ENCODE measurements at regions not wholly inside any gene's neighbourhood (a gene's known extent, or its start where the extent isn't known, plus 50 kb on each side); places are given as distances from the start of the nearest gene placed in this dataset.

- DNase-seq (ENCODE audit: insufficient read length, low spot score), result no peak
- TF ChIP-seq SPI1 (IDR thresholded peaks at IDR 0.05; ENCODE audit: low read depth, low read length), result no peak
- no peak for TF ChIP-seq PAX5 (IDR thresholded peaks at IDR 0.05; ENCODE audit: insufficient read depth, low read length, severe bottlenecking)
- no peak for TF ChIP-seq POU2F2 (IDR thresholded peaks at IDR 0.05; ENCODE audit: low read depth, low read length)
- no peak for TF ChIP-seq TAF1 (IDR thresholded peaks at IDR 0.05; ENCODE audit: low read depth, low read length)
- no peak for TF ChIP-seq POLR2A (IDR thresholded peaks at IDR 0.05; ENCODE audit: low read depth, low read length)
- no peak for TF ChIP-seq POLR2AphosphoS5 (IDR thresholded peaks at IDR 0.05; ENCODE audit: low read depth, low read length)
- FAIRE-seq, result no peak
These were observed 107.5 kb downstream of the DAD1 start for GRCh38 chr14:22481546-22481945.

- no peak for TF ChIP-seq TAF1 (IDR thresholded peaks at IDR 0.05; ENCODE audit: low read depth, low read length)
- no peak for TF ChIP-seq POU2F2 (IDR thresholded peaks at IDR 0.05; ENCODE audit: low read depth, low read length)
- TF ChIP-seq POLR2AphosphoS5 (IDR thresholded peaks at IDR 0.05; ENCODE audit: low read depth, low read length), result no peak
- TF ChIP-seq PAX5 (IDR thresholded peaks at IDR 0.05; ENCODE audit: insufficient read depth, low read length, severe bottlenecking), result no peak
- TF ChIP-seq POLR2A (IDR thresholded peaks at IDR 0.05; ENCODE audit: low read depth, low read length), result no peak
- TF ChIP-seq SPI1 (IDR thresholded peaks at IDR 0.05; ENCODE audit: low read depth, low read length), result no peak
- FAIRE-seq (peak; percentile 80), DNase-seq (ENCODE audit: insufficient read length, low spot score) (no peak)
These were observed 109.1 kb downstream of the DAD1 start for GRCh38 chr14:22479776-22480464.

GRCh38 chr14:22479132-22479531 lies 109.9 kb downstream of the DAD1 start:
- peak; percentile 33 for FAIRE-seq
- TF ChIP-seq POLR2A (IDR thresholded peaks at IDR 0.05; ENCODE audit: low read depth, low read length), result no peak
- TF ChIP-seq SPI1 (IDR thresholded peaks at IDR 0.05; ENCODE audit: low read depth, low read length), result peak; percentile 16; the same call in 1 of the 2 replicates
- no peak for DNase-seq (ENCODE audit: insufficient read length, low spot score)

GRCh38 chr14:22478670-22479069 lies 110.4 kb downstream of the DAD1 start:
- TF ChIP-seq PAX5 (IDR thresholded peaks at IDR 0.05; ENCODE audit: insufficient read depth, low read length, severe bottlenecking) (no peak), POLR2A (IDR thresholded peaks at IDR 0.05; ENCODE audit: low read depth, low read length) (no peak), POLR2AphosphoS5 (IDR thresholded peaks at IDR 0.05; ENCODE audit: low read depth, low read length) (no peak), SPI1 (IDR thresholded peaks at IDR 0.05; ENCODE audit: low read depth, low read length) (no peak), TAF1 (IDR thresholded peaks at IDR 0.05; ENCODE audit: low read depth, low read length) (no peak), POU2F2 (IDR thresholded peaks at IDR 0.05; ENCODE audit: low read depth, low read length) (no peak)
- FAIRE-seq (no peak), DNase-seq (ENCODE audit: insufficient read length, low spot score) (no peak)

GRCh38 chr14:22478247-22478646 lies 110.8 kb downstream of the DAD1 start:
- TF ChIP-seq TAF1 (IDR thresholded peaks at IDR 0.05; ENCODE audit: low read depth, low read length), result no peak
- TF ChIP-seq POLR2AphosphoS5 (IDR thresholded peaks at IDR 0.05; ENCODE audit: low read depth, low read length), result no peak
- no peak for TF ChIP-seq POU2F2 (IDR thresholded peaks at IDR 0.05; ENCODE audit: low read depth, low read length)
- no peak for TF ChIP-seq SPI1 (IDR thresholded peaks at IDR 0.05; ENCODE audit: low read depth, low read length)
- no peak for TF ChIP-seq POLR2A (IDR thresholded peaks at IDR 0.05; ENCODE audit: low read depth, low read length)
- no peak for TF ChIP-seq PAX5 (IDR thresholded peaks at IDR 0.05; ENCODE audit: insufficient read depth, low read length, severe bottlenecking)
- DNase-seq (ENCODE audit: insufficient read length, low spot score) (no peak), FAIRE-seq (no peak)

GRCh38 chr14:22477569-22478194 lies 111.3 kb downstream of the DAD1 start:
- DNase-seq (ENCODE audit: insufficient read length, low spot score) (no peak), FAIRE-seq (peak; percentile 63)
- no peak for TF ChIP-seq POLR2A (IDR thresholded peaks at IDR 0.05; ENCODE audit: low read depth, low read length)
- no peak for TF ChIP-seq POLR2AphosphoS5 (IDR thresholded peaks at IDR 0.05; ENCODE audit: low read depth, low read length)
- TF ChIP-seq SPI1 (IDR thresholded peaks at IDR 0.05; ENCODE audit: low read depth, low read length), result no peak
- TF ChIP-seq TAF1 (IDR thresholded peaks at IDR 0.05; ENCODE audit: low read depth, low read length), result no peak
- TF ChIP-seq PAX5 (IDR thresholded peaks at IDR 0.05; ENCODE audit: insufficient read depth, low read length, severe bottlenecking), result no peak
- TF ChIP-seq POU2F2 (IDR thresholded peaks at IDR 0.05; ENCODE audit: low read depth, low read length), result no peak

- FAIRE-seq, result no peak
- TF ChIP-seq PAX5 (IDR thresholded peaks at IDR 0.05; ENCODE audit: insufficient read depth, low read length, severe bottlenecking) (no peak), SPI1 (IDR thresholded peaks at IDR 0.05; ENCODE audit: low read depth, low read length) (no peak), TAF1 (IDR thresholded peaks at IDR 0.05; ENCODE audit: low read depth, low read length) (no peak), POU2F2 (IDR thresholded peaks at IDR 0.05; ENCODE audit: low read depth, low read length) (no peak), POLR2AphosphoS5 (IDR thresholded peaks at IDR 0.05; ENCODE audit: low read depth, low read length) (no peak), POLR2A (IDR thresholded peaks at IDR 0.05; ENCODE audit: low read depth, low read length) (no peak)
- no peak for DNase-seq (ENCODE audit: insufficient read length, low spot score)
These were observed 112.1 kb downstream of the DAD1 start for GRCh38 chr14:22476887-22477286.

GRCh38 chr14:22476005-22476751 lies 112.8 kb downstream of the DAD1 start:
- DNase-seq (ENCODE audit: insufficient read length, low spot score) (no peak), FAIRE-seq (peak; percentile 16)
- TF ChIP-seq TAF1 (IDR thresholded peaks at IDR 0.05; ENCODE audit: low read depth, low read length), result no peak; the same call in 1 of the 2 replicates
- TF ChIP-seq PAX5 (IDR thresholded peaks at IDR 0.05; ENCODE audit: insufficient read depth, low read length, severe bottlenecking), result no peak
- TF ChIP-seq SPI1 (IDR thresholded peaks at IDR 0.05; ENCODE audit: low read depth, low read length), result no peak
- TF ChIP-seq POLR2AphosphoS5 (IDR thresholded peaks at IDR 0.05; ENCODE audit: low read depth, low read length), result peak; percentile 56; the same call in 1 of the 2 replicates

- DNase-seq (ENCODE audit: insufficient read length, low spot score) (no peak), FAIRE-seq (no peak)
- no peak for TF ChIP-seq PAX5 (IDR thresholded peaks at IDR 0.05; ENCODE audit: insufficient read depth, low read length, severe bottlenecking)
- TF ChIP-seq POU2F2 (IDR thresholded peaks at IDR 0.05; ENCODE audit: low read depth, low read length), result no peak
- TF ChIP-seq SPI1 (IDR thresholded peaks at IDR 0.05; ENCODE audit: low read depth, low read length), result no peak
- no peak for TF ChIP-seq TAF1 (IDR thresholded peaks at IDR 0.05; ENCODE audit: low read depth, low read length)
- no peak for TF ChIP-seq POLR2AphosphoS5 (IDR thresholded peaks at IDR 0.05; ENCODE audit: low read depth, low read length)
- TF ChIP-seq POLR2A (IDR thresholded peaks at IDR 0.05; ENCODE audit: low read depth, low read length), result no peak
These were observed 113.6 kb downstream of the DAD1 start for GRCh38 chr14:22475381-22475780.
